A549 (cell line): ENCODE measurements at regions not wholly inside any gene's neighbourhood (a gene's known extent, or its start where the extent isn't known, plus 50 kb on each side); places are given as distances from the start of the nearest gene placed in this dataset.

Experiments used
- ATAC-seq, 2 experiments: fragments of 200-7000 bp in 1 of 2; fragments of >200 bp in 1 of 2; cut with Nextera tagmentation in 1 of 2; cut with Tn5 transposase in 1 of 2; 3 replicates each; pipeline versions ENCODE4 v1.8.0 to v1.9.1; 2018 to 2020; ENCODE audit warnings: mild to moderate bottlenecking in 1 of 2, moderate library complexity in 1 of 2
- CTCF ChIA-PET: fragments of 300-600 bp; sonication (Branson Sonifier 250); formaldehyde crosslinking; extraction: SDS; loops from one replicate; lab custom pipeline; 2021; ENCODE audit warnings: antibody characterized with exemption, inconsistent platforms; lab: Yijun Ruan, JAX
- POLR2A ChIA-PET: fragments of 350-600 bp; formaldehyde crosslinking; extraction: SDS; loops from one replicate; lab custom pipeline; 2021; ENCODE audit warnings: antibody characterized with exemption, inconsistent platforms; lab: Yijun Ruan, JAX
- DNase-seq, 2 experiments: peaks; one replicate each; pipeline versions ENCODE4 v3.0.0 to v3.0.0-alpha.2; 2011 to 2016; ENCODE audit warnings: low read depth in 1 of 2, low spot score in 1 of 2
- FAIRE-seq: peaks from 2 replicates; lab custom pipeline; 2011; peaks lifted over from hg19 to GRCh38; lab: Jason Lieb, UNC
- H3K27ac ChIP-seq, 2 experiments: fragments of >200 bp; sonication (Bioruptor Twin); formaldehyde crosslinking; 3 replicates each; pipeline ENCODE4 v1.5.1; 2016 to 2017
- H3K4me1 ChIP-seq: fragments of >200 bp; sonication (Bioruptor Twin); formaldehyde crosslinking; 3 replicates; pipeline ENCODE4 v1.6.1; 2016
- H3K4me2 ChIP-seq: fragments of >200 bp; sonication (Bioruptor Twin); formaldehyde crosslinking; 3 replicates; pipeline ENCODE4 v1.6.1; 2016
- H3K4me3 ChIP-seq: fragments of >200 bp; sonication (Bioruptor Twin); formaldehyde crosslinking; 3 replicates; pipeline ENCODE4 v1.5.1; 2016
- H3K9me3 ChIP-seq: fragments of >200 bp; sonication (Bioruptor Twin); formaldehyde crosslinking; 3 replicates; pipeline ENCODE4 v1.6.1; 2016
- EHMT2 ChIP-seq: fragments of 200-600 bp; sonication (generic); IDR thresholded peaks from 2 replicates; pipeline ENCODE4 v1.6.1; 2016; ENCODE audit warnings: antibody characterized with exemption, low read depth, mild to moderate bottlenecking, moderate library complexity
- HDAC2 ChIP-seq: fragments of 200-600 bp; sonication (generic); IDR thresholded peaks from 2 replicates; pipeline ENCODE4 v1.6.1; 2016
- HEYL ChIP-seq: fragments of 250-450 bp; sonication (Bioruptor Pico); IDR thresholded peaks from 2 replicates; pipeline ENCODE4 v1.8.0; 2021; ENCODE audit warnings: mild to moderate bottlenecking, moderate library complexity
- JUN ChIP-seq, 2 experiments: fragments of >200 bp; sonication (Bioruptor Twin); formaldehyde crosslinking; IDR thresholded peaks; 2 replicates in 1 of 2; 3 replicates in 1 of 2; pipeline ENCODE4 v1.6.1; 2016 to 2017
- KDM1A ChIP-seq: fragments of 200-600 bp; sonication (generic); IDR thresholded peaks from 2 replicates; pipeline ENCODE4 v1.6.1; 2016; ENCODE audit warnings: low read depth, mild to moderate bottlenecking
- MAFK ChIP-seq: fragments of 450-650 bp; IDR thresholded peaks from 2 replicates; pipeline ENCODE4 v1.6.1; 2014; ENCODE audit not compliant: partially characterized antibody
- MYC ChIP-seq: IDR thresholded peaks from 2 replicates; pipeline ENCODE4 v1.6.1; 2012; ENCODE audit warnings: mild to moderate bottlenecking, inconsistent platforms, low read length, improper control_type of control experiment, borderline replicate concordance
- PHF8 ChIP-seq: fragments of 200-600 bp; sonication (generic); IDR thresholded peaks from 2 replicates; pipeline ENCODE4 v1.6.1; 2016; ENCODE audit warnings: low read depth, mild to moderate bottlenecking, antibody characterized with exemption, moderate library complexity, borderline replicate concordance
- POLR2A ChIP-seq: IDR thresholded peaks from 2 replicates; pipeline ENCODE4 v1.6.1; 2012; ENCODE audit warnings: mild to moderate bottlenecking, low read length
- RCOR1 ChIP-seq: fragments of 150-350 bp; IDR thresholded peaks from 2 replicates; pipeline ENCODE4 v1.6.1; 2014; ENCODE audit warnings: antibody characterized with exemption, low read length, low read depth
- SREBF2 ChIP-seq: fragments of 450-650 bp; IDR thresholded peaks from 2 replicates; pipeline ENCODE4 v1.6.1; 2014; ENCODE audit warnings: mild to moderate bottlenecking, moderate library complexity
- ZNF302 ChIP-seq: fragments of 250-450 bp; sonication (Bioruptor Pico); IDR thresholded peaks from 2 replicates; pipeline ENCODE4 v1.9.0; 2021; ENCODE audit warnings: inconsistent platforms, mild to moderate bottlenecking, moderate library complexity
- WGBS: methylation state at CpG from one replicate; pipeline ENCODE4 v1.1.6; 2017; ENCODE audit errors: missing lambda C conversion rate; 5-methylcytosine and 5-hydroxymethylcytosine counted together
- TF ChIP-seq, protein P1 (sequence below): fragments of 250-450 bp; sonication (Bioruptor Pico); IDR thresholded peaks from 2 replicates; pipeline ENCODE4 v1.5.0; 2021; ENCODE audit warnings: mild to moderate bottlenecking, moderate library complexity, borderline replicate concordance
- TF ChIP-seq, protein P2 (sequence below): IDR thresholded peaks from 2 replicates; pipeline ENCODE4 v1.6.1; 2012
- TF ChIP-seq, protein P3 (sequence below): fragments of 250-450 bp; sonication (Bioruptor Pico); IDR thresholded peaks from 2 replicates; pipeline ENCODE4 v1.5.0; 2020; ENCODE audit warnings: low read depth, mild to moderate bottlenecking, moderate library complexity
- TF ChIP-seq, protein P4 (sequence below): fragments of 200-600 bp; sonication (generic); IDR thresholded peaks from 2 replicates; pipeline ENCODE4 v1.6.1; 2016; ENCODE audit warnings: antibody characterized with exemption, mild to moderate bottlenecking, moderate library complexity

DNA sequence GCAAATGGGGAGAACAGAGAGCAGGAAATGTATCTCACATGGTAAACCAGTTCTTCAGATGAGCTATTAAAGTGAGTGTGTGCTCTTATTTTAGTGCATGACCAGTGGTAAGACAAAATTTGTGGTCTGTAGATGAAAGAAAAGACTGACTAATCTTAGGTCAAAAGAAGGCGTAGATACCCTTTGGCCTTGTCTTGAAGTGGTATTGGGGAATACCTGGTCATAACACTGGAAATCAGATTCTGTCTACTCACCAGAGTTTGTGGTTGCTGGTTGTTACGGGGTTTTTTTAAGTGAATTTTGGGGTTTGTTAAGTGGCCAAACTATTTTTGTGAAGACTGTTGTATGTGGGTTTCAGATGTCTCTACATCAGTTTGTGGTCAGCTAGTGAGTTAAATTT, 173.5 kb downstream of the KDM5D start:
- ChIA-PET POLR2A (no interaction called here), CTCF (no interaction called here)
- TF ChIP-seq KDM1A (no peak), EHMT2 (no peak), MAFK (no peak), ZNF302 (CRISPR knock-in tag) (no peak), RCOR1 (no peak), POLR2A (no peak), SREBF2 (no peak)
- TF ChIP-seq, protein P1, sequence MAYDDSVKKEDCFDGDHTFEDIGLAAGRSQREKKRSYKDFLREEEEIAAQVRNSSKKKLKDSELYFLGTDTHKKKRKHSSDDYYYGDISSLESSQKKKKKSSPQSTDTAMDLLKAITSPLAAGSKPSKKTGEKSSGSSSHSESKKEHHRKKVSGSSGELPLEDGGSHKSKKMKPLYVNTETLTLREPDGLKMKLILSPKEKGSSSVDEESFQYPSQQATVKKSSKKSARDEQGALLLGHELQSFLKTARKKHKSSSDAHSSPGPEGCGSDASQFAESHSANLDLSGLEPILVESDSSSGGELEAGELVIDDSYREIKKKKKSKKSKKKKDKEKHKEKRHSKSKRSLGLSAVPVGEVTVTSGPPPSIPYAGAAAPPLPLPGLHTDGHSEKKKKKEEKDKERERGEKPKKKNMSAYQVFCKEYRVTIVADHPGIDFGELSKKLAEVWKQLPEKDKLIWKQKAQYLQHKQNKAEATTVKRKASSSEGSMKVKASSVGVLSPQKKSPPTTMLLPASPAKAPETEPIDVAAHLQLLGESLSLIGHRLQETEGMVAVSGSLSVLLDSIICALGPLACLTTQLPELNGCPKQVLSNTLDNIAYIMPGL, result no peak
- TF ChIP-seq, protein P2, sequence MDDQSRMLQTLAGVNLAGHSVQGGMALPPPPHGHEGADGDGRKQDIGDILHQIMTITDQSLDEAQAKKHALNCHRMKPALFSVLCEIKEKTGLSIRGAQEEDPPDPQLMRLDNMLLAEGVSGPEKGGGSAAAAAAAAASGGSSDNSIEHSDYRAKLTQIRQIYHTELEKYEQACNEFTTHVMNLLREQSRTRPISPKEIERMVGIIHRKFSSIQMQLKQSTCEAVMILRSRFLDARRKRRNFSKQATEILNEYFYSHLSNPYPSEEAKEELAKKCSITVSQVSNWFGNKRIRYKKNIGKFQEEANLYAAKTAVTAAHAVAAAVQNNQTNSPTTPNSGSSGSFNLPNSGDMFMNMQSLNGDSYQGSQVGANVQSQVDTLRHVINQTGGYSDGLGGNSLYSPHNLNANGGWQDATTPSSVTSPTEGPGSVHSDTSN, result no peak
- TF ChIP-seq, protein P3, sequence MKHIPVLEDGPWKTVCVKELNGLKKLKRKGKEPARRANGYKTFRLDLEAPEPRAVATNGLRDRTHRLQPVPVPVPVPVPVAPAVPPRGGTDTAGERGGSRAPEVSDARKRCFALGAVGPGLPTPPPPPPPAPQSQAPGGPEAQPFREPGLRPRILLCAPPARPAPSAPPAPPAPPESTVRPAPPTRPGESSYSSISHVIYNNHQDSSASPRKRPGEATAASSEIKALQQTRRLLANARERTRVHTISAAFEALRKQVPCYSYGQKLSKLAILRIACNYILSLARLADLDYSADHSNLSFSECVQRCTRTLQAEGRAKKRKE, result no peak
- TF ChIP-seq, protein P4, sequence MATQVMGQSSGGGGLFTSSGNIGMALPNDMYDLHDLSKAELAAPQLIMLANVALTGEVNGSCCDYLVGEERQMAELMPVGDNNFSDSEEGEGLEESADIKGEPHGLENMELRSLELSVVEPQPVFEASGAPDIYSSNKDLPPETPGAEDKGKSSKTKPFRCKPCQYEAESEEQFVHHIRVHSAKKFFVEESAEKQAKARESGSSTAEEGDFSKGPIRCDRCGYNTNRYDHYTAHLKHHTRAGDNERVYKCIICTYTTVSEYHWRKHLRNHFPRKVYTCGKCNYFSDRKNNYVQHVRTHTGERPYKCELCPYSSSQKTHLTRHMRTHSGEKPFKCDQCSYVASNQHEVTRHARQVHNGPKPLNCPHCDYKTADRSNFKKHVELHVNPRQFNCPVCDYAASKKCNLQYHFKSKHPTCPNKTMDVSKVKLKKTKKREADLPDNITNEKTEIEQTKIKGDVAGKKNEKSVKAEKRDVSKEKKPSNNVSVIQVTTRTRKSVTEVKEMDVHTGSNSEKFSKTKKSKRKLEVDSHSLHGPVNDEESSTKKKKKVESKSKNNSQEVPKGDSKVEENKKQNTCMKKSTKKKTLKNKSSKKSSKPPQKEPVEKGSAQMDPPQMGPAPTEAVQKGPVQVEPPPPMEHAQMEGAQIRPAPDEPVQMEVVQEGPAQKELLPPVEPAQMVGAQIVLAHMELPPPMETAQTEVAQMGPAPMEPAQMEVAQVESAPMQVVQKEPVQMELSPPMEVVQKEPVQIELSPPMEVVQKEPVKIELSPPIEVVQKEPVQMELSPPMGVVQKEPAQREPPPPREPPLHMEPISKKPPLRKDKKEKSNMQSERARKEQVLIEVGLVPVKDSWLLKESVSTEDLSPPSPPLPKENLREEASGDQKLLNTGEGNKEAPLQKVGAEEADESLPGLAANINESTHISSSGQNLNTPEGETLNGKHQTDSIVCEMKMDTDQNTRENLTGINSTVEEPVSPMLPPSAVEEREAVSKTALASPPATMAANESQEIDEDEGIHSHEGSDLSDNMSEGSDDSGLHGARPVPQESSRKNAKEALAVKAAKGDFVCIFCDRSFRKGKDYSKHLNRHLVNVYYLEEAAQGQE, result no peak
- no peak for FAIRE-seq
- Histone ChIP-seq H3K4me2 (peak overlapping the region; percentile 69; the same call in 2 of the 3 replicates), H3K27ac (no peak overlapping the region), H3K9me3 (no peaks in the 10 kb centered on the region), H3K4me3 (no peak overlapping the region), H3K4me1 (peaks cover 9% of the 10 kb centered on the region; the same call in 1 of the 3 replicates)
- ATAC-seq, result no peak
- 96% methylated on average over 2 of the region's 2 CpGs for WGBS
- DNase-seq, result no peak

DNA sequence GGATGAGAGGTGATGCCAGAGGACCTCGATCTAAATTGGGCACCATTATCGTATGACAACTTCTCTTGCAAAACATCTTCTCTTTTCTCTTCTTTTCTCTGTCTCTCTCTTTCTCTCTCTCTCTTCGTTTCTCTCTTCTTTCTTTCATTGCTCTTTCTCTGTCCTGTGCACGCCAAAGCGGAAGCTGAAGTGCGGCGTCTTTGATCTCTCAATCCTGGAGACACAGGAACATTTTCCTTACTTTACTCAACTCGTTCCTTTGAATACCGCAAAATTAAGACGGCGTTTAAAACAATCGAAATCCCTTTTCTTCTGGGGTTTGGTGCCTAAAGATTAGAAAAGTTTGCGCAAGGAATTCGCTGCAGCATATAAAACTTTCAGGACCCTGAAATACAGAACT, 176.6 kb downstream of the KDM5D start:
- Histone ChIP-seq H3K4me2 (peak overlapping the region; percentile 69), H3K4me1 (peaks cover 9% of the 10 kb centered on the region; the same call in 1 of the 3 replicates), H3K4me3 (peak overlapping the region; percentile 65), H3K9me3 (no peaks in the 10 kb centered on the region), H3K27ac (peak overlapping the region; percentile 85 to 95)
- TF ChIP-seq PHF8 (no peak), HDAC2 (no peak)
- FAIRE-seq (no peak), ATAC-seq (peak; percentile 6 to 16; a peak in 3 of 6 replicates), DNase-seq (no peak)
- ChIA-PET CTCF (no interaction called here), POLR2A (no interaction called here)
- WGBS, result 2% methylated on average over 14 of the region's 14 CpGs

DNA sequence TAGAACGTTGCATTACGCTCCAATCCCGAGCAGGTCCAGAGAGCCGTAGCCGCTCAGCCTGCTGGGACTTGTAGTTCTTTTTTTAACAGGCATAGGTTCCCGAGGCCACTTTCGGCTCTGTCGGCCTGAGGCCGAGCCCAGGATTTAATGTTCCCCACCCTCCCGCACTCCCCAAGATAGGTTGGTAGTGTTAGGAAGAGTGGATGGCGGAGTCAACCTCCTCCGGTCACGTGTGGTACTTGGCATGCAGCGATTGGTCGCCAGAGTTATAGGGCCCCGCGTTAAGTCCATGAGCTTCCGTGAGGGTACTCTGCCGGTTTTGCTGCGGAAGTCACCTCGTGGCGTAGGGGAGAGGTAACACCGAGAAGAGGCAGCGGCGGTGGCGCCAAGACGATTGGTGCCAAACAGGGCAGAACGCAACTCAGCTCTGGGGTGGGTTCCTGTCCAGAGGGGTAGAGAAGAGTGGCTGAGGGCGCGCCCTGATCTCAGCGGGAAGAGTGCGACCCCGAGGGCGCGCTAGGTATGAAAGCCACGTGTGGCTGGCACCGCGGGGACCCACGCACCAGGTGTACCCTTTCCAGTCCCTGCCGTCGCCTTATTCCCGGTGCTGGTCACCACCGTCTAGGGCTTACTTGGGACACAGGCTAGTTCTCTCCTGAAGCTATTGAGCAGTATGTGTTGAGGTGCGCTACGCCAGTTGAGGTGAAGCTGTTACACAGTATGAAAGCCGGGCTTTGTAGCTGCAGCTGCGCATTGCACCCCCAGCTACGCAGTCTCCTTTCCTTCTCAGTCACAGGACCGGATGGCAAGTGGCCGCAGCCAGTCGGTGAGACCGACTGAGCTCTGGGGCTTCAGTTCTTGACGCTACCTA, 177.2 kb downstream of the KDM5D start:
- POLR2A ChIA-PET, result no interaction called here
- FAIRE-seq, result no peak

More for the DNA sequence above, 177.2 kb downstream of the KDM5D start:
- H3K4me1 ChIP-seq, result peaks cover 9% of the 10 kb centered on the region; the same call in 1 of the 3 replicates
- H3K9me3 ChIP-seq, result no peaks in the 10 kb centered on the region
- peak overlapping the region; percentile 65 for H3K4me3 ChIP-seq
- H3K4me2 ChIP-seq, result peak overlapping the region; percentile 81
- H3K27ac ChIP-seq, result peak overlapping the region; percentile 85 to 95
- 1% methylated on average over 10 of the region's 53 CpGs for WGBS
- DNase-seq (peak; percentile 58 to 97), ATAC-seq (peak; percentile 97 to 98)
- CTCF ChIA-PET, result no interaction called here
- peak; percentile 87 for TF ChIP-seq POLR2A
- TF ChIP-seq MYC, result 0 out of 2 replicates have a peak, but pooled peaks have one; percentile 32
- TF ChIP-seq HEYL (CRISPR knock-in tag), result no peak
- TF ChIP-seq JUN (IDR thresholded peaks at IDR 0.05), result peak in 1 of 2 experiments; percentile 38; a peak in 1 of 5 replicates
